Fibroblast of skin of right biceps (primary cell): ENCODE measurements at regions not wholly inside any gene's neighbourhood (a gene's known extent, or its start where the extent isn't known, plus 50 kb on each side); places are given as distances from the start of the nearest gene placed in this dataset.

Experiments used
- DNase-seq: peaks from one replicate; pipeline ENCODE4 v3.0.0-alpha.2; 2013

DNA sequence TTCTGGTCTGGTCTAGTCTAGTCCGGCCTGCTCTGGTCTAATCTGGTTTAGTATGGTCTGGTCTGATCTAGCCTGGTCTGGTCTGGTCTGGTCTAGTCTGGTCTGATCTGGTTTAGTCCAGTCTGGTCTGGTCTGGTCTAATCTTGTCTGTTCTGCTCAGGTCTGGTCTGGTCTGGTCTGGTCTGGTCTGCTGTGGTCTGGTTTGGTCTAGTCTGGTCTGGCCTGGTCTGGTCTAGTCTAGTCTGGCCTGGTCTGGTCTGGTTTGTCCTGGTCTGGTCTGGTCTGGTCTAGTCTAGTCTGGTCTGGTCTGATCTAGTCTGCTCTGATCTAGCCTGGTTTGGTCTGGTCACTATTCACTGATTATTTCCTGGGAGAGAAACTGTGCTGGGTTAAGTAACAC is 84.1 kb upstream of the PRR23E start:
- DNase-seq, result no peak

DNA sequence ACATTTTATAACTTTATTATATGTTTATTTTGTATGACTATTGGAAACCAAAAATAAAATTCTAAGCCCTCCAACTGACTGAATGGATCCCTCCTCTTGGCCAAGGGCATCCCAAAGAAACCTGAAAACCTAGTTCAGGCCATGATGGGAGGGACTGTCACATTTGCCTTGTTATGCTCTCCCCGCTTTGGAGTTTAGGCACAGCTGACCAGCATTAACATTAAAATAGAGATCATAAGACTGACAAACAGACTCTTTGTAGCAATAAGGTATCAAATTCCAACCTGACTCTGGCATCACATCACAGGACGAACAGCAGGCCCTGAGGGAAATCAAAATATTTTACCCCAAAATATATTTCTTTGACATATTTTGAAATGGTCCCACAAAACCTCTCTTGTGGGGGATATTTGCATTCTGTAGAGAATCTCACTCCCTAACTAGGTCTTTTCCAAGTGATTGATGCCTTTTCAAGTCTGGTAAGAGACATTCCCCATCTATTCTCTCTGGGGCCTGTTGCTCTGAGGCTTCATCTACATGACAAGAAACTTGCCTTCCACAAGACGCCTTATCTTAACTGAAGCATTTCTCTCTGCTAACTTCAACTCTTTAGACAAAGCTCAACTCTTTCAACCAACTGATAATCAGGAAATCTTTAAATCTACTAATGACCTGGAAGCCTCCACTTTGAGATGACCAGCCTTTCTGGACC is 81.8 kb upstream of the PRR23E start:
- no peak for DNase-seq

GRCh38 chr3:127112796-127113570 is 79.9 kb upstream of the PRR23E start:
- no peak for DNase-seq

- no peak for DNase-seq
These were observed 79.4 kb upstream of the PRR23E start for GRCh38 chr3:127113571-127113891.

DNA sequence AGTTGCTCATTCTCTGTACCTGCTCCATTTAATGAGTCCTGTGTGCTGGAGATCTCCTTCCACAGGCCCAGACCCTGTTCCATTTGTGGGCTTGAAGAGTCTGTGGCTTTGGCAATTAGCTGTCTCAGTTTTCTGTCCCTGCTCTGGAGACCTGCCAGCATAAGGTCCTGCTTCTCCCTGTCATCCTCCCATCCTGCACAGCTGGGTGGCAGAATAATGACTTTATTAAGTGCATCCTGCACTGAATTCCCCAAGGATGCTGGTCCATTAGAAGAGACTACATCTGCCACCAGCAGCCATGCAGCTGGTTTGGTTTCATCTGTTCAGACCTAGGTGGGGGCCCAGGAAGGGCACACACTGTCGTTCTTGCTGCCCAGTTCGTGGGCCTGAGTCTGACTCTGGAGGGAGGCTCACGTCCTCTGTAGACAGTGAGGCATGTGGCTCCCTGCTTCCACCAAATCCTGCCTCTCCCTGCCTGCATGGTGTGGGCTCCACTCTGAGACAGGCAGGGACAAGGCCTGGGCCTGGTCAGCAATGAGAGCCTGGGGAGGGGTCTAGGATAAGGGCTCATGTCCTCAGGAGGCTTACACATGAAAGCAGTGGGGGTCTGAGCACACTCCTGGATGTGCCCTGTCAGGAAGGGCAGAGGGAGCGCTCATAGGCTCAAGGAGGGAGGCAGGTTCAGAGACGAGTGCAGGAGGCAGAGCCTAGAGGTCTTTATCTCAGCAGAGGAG is 78.4 kb upstream of the PRR23E start:
- DNase-seq, result no peak

GRCh38 chr3:127115691-127116351 is 77.1 kb upstream of the PRR23E start:
- DNase-seq, result no peak

GRCh38 chr3:127118366-127118765 is 74.6 kb upstream of the PRR23E start:
- DNase-seq, result no peak

GRCh38 chr3:127119693-127120464 is 73.1 kb upstream of the PRR23E start:
- DNase-seq, result no peak

GRCh38 chr3:127120851-127121647 is 71.9 kb upstream of the PRR23E start:
- DNase-seq, result no peak

DNA sequence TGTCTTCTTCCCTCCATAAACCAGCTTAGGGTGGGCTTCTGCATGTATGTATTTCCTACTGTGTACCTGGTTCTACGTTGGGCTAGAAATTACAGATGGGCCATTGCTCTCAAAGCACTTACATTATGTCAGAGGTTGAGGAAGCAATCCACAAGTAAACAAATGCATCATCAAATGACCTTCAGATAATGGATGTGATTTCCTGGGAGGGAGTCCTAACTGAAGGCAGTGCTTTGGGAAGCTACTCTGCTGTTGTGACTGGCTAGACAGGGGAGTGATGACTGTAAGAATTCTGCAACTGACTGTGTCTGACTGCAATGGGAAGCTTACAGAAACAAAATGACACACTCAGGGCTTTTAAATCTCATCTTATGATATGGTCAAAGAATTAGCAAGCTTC is 71.0 kb upstream of the PRR23E start:
- DNase-seq, result no peak

- DNase-seq, result no peak
These were observed 69.4 kb upstream of the PRR23E start for GRCh38 chr3:127123533-127123932.

GRCh38 chr3:127124120-127124519 is 68.8 kb upstream of the PRR23E start:
- DNase-seq, result no peak

GRCh38 chr3:127131424-127132170 is 61.3 kb upstream of the PRR23E start:
- DNase-seq, result no peak

- no peak for DNase-seq
These were observed 60.1 kb upstream of the PRR23E start for GRCh38 chr3:127132876-127133275.

DNA sequence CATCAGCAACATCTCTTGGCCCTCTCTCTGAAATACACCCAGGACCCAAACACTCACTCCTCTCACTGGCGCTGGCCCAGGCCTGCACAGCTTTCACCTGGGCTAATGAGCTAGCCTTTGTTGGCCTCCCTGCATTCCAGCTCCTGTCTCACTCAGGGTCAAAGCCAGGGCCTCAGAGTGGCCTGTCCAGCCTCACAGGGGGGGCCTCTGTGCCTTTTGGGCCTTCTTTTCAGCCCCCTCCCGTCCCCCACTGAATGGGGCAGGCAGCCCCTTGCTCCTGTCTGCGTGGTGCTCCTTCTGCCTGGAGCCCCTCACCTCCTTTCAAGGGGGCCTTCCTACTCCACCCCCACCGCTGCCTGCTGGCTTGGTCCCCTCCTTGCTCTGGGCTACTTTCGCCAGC is 59.0 kb upstream of the PRR23E start:
- DNase-seq, result no peak

DNA sequence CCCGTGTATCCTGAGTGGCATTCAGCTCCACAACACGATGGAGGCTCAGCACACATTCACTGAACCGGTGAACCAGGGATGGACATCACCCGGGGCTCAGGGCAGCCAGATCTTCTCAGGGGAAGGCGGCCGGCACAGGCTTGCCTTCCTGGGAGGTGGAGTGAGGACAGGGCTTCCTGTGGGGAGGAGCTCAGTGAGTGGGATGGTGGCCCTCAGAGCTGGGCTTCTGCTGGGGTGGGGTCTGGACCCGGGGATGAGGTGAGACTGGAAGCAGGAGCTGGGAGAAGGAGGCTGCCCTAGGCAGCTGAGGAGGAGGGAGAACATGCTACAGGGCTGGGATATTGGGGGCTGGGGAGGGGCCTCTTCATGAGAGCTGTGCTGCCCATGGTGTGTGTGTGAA is 58.5 kb upstream of the PRR23E start:
- no peak for DNase-seq

GRCh38 chr3:127134887-127135240 is 58.1 kb upstream of the PRR23E start:
- no peak for DNase-seq

GRCh38 chr3:127135241-127136023 is 57.5 kb upstream of the PRR23E start:
- DNase-seq, result no peak

GRCh38 chr3:127136024-127136600 is 56.8 kb upstream of the PRR23E start:
- no peak for DNase-seq

DNA sequence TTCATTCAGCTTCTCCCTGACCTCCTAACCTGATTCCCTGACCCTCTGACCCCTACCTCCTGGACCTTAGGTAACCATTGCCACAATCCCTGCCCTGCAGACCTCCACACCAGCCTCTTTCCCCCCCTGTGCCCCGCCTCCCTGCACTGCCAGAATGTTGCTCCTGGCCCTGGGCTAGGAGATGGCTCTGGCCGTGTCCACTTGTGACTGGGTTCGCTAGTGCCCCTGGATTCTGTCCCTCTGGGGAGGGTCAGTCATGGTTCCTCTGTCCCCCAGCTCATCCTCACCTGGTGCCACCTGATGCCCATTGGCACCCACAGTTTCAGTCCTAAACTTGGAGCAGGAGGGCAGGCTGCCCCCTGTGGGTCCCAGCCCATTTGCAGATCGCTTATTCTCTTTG is 56.2 kb upstream of the PRR23E start:
- DNase-seq, result no peak
